Mesendoderm (in vitro differentiated cells): ENCODE measurements at regions not wholly inside any gene's neighbourhood (a gene's known extent, or its start where the extent isn't known, plus 50 kb on each side); places are given as distances from the start of the nearest gene placed in this dataset.

Experiments used
- DNase-seq: peaks from one replicate; pipeline ENCODE4 v3.0.0; 2013
- H2AK5ac ChIP-seq: 2 replicates; pipeline ENCODE4 v1.6.1; 2013; ENCODE audit warnings: low read length, inconsistent platforms
- H2BK120ac ChIP-seq: 2 replicates; pipeline ENCODE4 v1.6.1; 2013; ENCODE audit warnings: low read depth, mild to moderate bottlenecking, low read length, moderate library complexity, mixed read lengths
- H2BK15ac ChIP-seq: replicated peaks from 2 replicates; pipeline ENCODE4 v1.6.1; 2013; ENCODE audit warnings: low read depth, mild to moderate bottlenecking, moderate library complexity
- H2BK5ac ChIP-seq: 2 replicates; pipeline ENCODE4 v1.6.1; 2013; ENCODE audit warnings: low read length, inconsistent platforms
- H3K18ac ChIP-seq: 2 replicates; pipeline ENCODE4 v1.6.1; 2013; ENCODE audit warnings: mild to moderate bottlenecking, low read length, mixed read lengths
- H3K23ac ChIP-seq: one replicate; pipeline ENCODE4 v1.6.1; 2013; ENCODE audit warnings: low read length
- H3K27ac ChIP-seq: 2 replicates; pipeline ENCODE4 v1.5.1; 2013; ENCODE audit warnings: low read depth, mild to moderate bottlenecking, inconsistent platforms, low read length, moderate library complexity
- H3K27me3 ChIP-seq: 2 replicates; pipeline ENCODE4 v1.6.1; 2013; ENCODE audit warnings: low read length, control low read depth, mild to moderate bottlenecking, inconsistent platforms; ENCODE audit not compliant: insufficient read depth, poor library complexity
- H3K36me3 ChIP-seq: 2 replicates; pipeline ENCODE4 v1.6.1; 2013; ENCODE audit warnings: low read length, inconsistent platforms; ENCODE audit not compliant: control insufficient read depth, insufficient read depth
- H3K4ac ChIP-seq: one replicate; pipeline ENCODE4 v1.6.1; 2013; ENCODE audit warnings: low read depth, mild to moderate bottlenecking, low read length, moderate library complexity
- H3K4me1 ChIP-seq: 2 replicates; pipeline ENCODE4 v1.6.1; 2013; ENCODE audit warnings: low read depth, low read length, inconsistent platforms; ENCODE audit not compliant: control insufficient read depth
- H3K4me2 ChIP-seq: 2 replicates; pipeline ENCODE4 v1.6.1; 2013; ENCODE audit warnings: low read length
- H3K4me3 ChIP-seq: 2 replicates; pipeline ENCODE4 v1.5.1; 2013; ENCODE audit warnings: mild to moderate bottlenecking, low read length
- H3K56ac ChIP-seq: one replicate; pipeline ENCODE4 v1.6.1; 2013; ENCODE audit warnings: low read length
- H3K79me1 ChIP-seq: 2 replicates; pipeline ENCODE4 v1.6.1; 2013; ENCODE audit warnings: low read length, inconsistent platforms
- H3K79me2 ChIP-seq: 2 replicates; pipeline ENCODE4 v1.6.1; 2013; ENCODE audit warnings: mild to moderate bottlenecking, low read length; ENCODE audit not compliant: control insufficient read depth, insufficient read depth
- H3K9ac ChIP-seq: 2 replicates; pipeline ENCODE4 v1.6.1; 2013; ENCODE audit warnings: low read length, inconsistent platforms
- H4K5ac ChIP-seq: one replicate; pipeline ENCODE4 v1.6.1; 2013; ENCODE audit warnings: low read length
- H4K8ac ChIP-seq: one replicate; pipeline ENCODE4 v1.6.1; 2013; ENCODE audit warnings: low read depth, mild to moderate bottlenecking, control low read depth, low read length, moderate library complexity
- WGBS: extraction: QIAGEN DNeasy Blood & Tissue Kit; methylation state at CpG from one replicate; pipeline ENCODE4 v1.1.7; 2013; ENCODE audit warnings: low lambda C conversion rate, missing lambda C conversion rate; ENCODE audit not compliant: insufficient coverage; ENCODE audit errors: extremely low coverage; 5-methylcytosine and 5-hydroxymethylcytosine counted together

- Histone ChIP-seq H3K18ac (no peak overlapping the region), H3K4ac (no peak overlapping the region), H3K23ac (no peak overlapping the region), H3K27me3 (no peaks in the 10 kb centered on the region), H3K79me1 (no peaks in the 10 kb centered on the region), H3K79me2 (no peaks in the 10 kb centered on the region), H2BK15ac (no peak overlapping the region), H3K36me3 (no peaks in the 10 kb centered on the region), H2BK120ac (no peak overlapping the region), H3K56ac (no peak overlapping the region), H3K9ac (no peak overlapping the region), H3K4me2 (no peak overlapping the region), H2AK5ac (no peak overlapping the region), H3K4me3 (no peak overlapping the region), H4K5ac (no peak overlapping the region), H3K27ac (no peak overlapping the region), H3K4me1 (no peaks in the 10 kb centered on the region), H4K8ac (no peak overlapping the region), H2BK5ac (no peak overlapping the region)
- WGBS = no CpG with 5 or more reads among the region's 2 CpGs
- DNase-seq = no peak
These were observed 149.5 kb downstream of the CCNG2 start for GRCh38 chr4:77306496-77306895.

GRCh38 chr4:77308843-77309242 lies 151.8 kb downstream of the CCNG2 start:
- no peak overlapping the region for H3K4me2 ChIP-seq
- no peaks in the 10 kb centered on the region for H3K36me3 ChIP-seq
- no peaks in the 10 kb centered on the region for H3K79me1 ChIP-seq
- no peak overlapping the region for H2BK120ac ChIP-seq
- H3K79me2 ChIP-seq = no peaks in the 10 kb centered on the region
- no peak overlapping the region for H2BK15ac ChIP-seq
- no peak overlapping the region for H4K8ac ChIP-seq
- H3K18ac ChIP-seq = no peak overlapping the region
- H3K4me3 ChIP-seq = no peak overlapping the region
- H3K23ac ChIP-seq = no peak overlapping the region
- no peak overlapping the region for H3K56ac ChIP-seq
- H2AK5ac ChIP-seq = no peak overlapping the region
- no peak overlapping the region for H3K27ac ChIP-seq
- no peak overlapping the region for H3K9ac ChIP-seq
- no peak overlapping the region for H4K5ac ChIP-seq
- DNase-seq = peak; percentile 76
- no CpG with 5 or more reads among the region's 1 CpG for WGBS
- no peak overlapping the region for H3K4ac ChIP-seq
- H2BK5ac ChIP-seq = no peak overlapping the region
- no peaks in the 10 kb centered on the region for H3K4me1 ChIP-seq
- H3K27me3 ChIP-seq = no peaks in the 10 kb centered on the region

- no peak overlapping the region for H3K27ac ChIP-seq
- H3K23ac ChIP-seq = no peak overlapping the region
- H4K5ac ChIP-seq = no peak overlapping the region
- no peaks in the 10 kb centered on the region for H3K4me1 ChIP-seq
- no peak overlapping the region for H3K18ac ChIP-seq
- no peak overlapping the region for H2BK120ac ChIP-seq
- H3K79me1 ChIP-seq = no peaks in the 10 kb centered on the region
- no peak overlapping the region for H3K4me2 ChIP-seq
- H3K4ac ChIP-seq = no peak overlapping the region
- no peaks in the 10 kb centered on the region for H3K27me3 ChIP-seq
- H2BK5ac ChIP-seq = no peak overlapping the region
- WGBS = no CpG with 5 or more reads among the region's 2 CpGs
- H2BK15ac ChIP-seq = no peak overlapping the region
- no peak for DNase-seq
- no peak overlapping the region for H3K4me3 ChIP-seq
- H2AK5ac ChIP-seq = no peak overlapping the region
- H4K8ac ChIP-seq = no peak overlapping the region
- no peak overlapping the region for H3K9ac ChIP-seq
- H3K36me3 ChIP-seq = no peaks in the 10 kb centered on the region
- no peak overlapping the region for H3K56ac ChIP-seq
- H3K79me2 ChIP-seq = no peaks in the 10 kb centered on the region
These were observed 152.5 kb downstream of the CCNG2 start for GRCh38 chr4:77309496-77309895.

- Histone ChIP-seq H3K79me2 (no peaks in the 10 kb centered on the region), H3K4me2 (no peak overlapping the region), H2AK5ac (no peak overlapping the region), H3K9ac (no peak overlapping the region), H3K18ac (no peak overlapping the region), H2BK120ac (no peak overlapping the region), H3K79me1 (no peaks in the 10 kb centered on the region), H2BK15ac (no peak overlapping the region), H4K5ac (no peak overlapping the region), H3K23ac (no peak overlapping the region), H3K36me3 (no peaks in the 10 kb centered on the region), H3K4ac (no peak overlapping the region), H3K4me1 (no peaks in the 10 kb centered on the region), H3K4me3 (no peak overlapping the region), H3K56ac (no peak overlapping the region), H4K8ac (no peak overlapping the region), H3K27me3 (no peaks in the 10 kb centered on the region), H3K27ac (no peak overlapping the region), H2BK5ac (no peak overlapping the region)
- DNase-seq = peak; percentile 26
- no CpG with 5 or more reads among the region's 3 CpGs for WGBS
These were observed 153.9 kb downstream of the CCNG2 start for GRCh38 chr4:77310931-77311330.

- H3K4me3 ChIP-seq = no peak overlapping the region
- no peak overlapping the region for H4K5ac ChIP-seq
- no peaks in the 10 kb centered on the region for H3K79me2 ChIP-seq
- no peaks in the 10 kb centered on the region for H3K36me3 ChIP-seq
- H3K23ac ChIP-seq = no peak overlapping the region
- H2AK5ac ChIP-seq = no peak overlapping the region
- H2BK120ac ChIP-seq = no peak overlapping the region
- no peak overlapping the region for H2BK15ac ChIP-seq
- no peak overlapping the region for H3K27ac ChIP-seq
- H3K79me1 ChIP-seq = no peaks in the 10 kb centered on the region
- H3K18ac ChIP-seq = no peak overlapping the region
- H4K8ac ChIP-seq = no peak overlapping the region
- no peak overlapping the region for H3K4ac ChIP-seq
- no peak overlapping the region for H2BK5ac ChIP-seq
- DNase-seq = no peak
- H3K4me2 ChIP-seq = no peak overlapping the region
- H3K27me3 ChIP-seq = no peaks in the 10 kb centered on the region
- H3K4me1 ChIP-seq = no peaks in the 10 kb centered on the region
- WGBS = no CpG with 5 or more reads among the region's 4 CpGs
- no peak overlapping the region for H3K9ac ChIP-seq
- H3K56ac ChIP-seq = no peak overlapping the region
These were observed 157.7 kb downstream of the CCNG2 start for GRCh38 chr4:77314697-77315096.

GRCh38 chr4:77327151-77327550 lies 170.1 kb downstream of the CCNG2 start:
- Histone ChIP-seq H3K27me3 (no peaks in the 10 kb centered on the region), H2AK5ac (no peak overlapping the region), H4K8ac (no peak overlapping the region), H3K79me1 (no peaks in the 10 kb centered on the region), H3K79me2 (no peaks in the 10 kb centered on the region), H3K18ac (no peak overlapping the region), H3K36me3 (no peaks in the 10 kb centered on the region), H2BK5ac (no peak overlapping the region), H2BK15ac (no peak overlapping the region), H3K56ac (no peak overlapping the region), H3K4ac (no peak overlapping the region), H3K23ac (no peak overlapping the region), H3K4me1 (no peaks in the 10 kb centered on the region), H3K4me3 (no peak overlapping the region), H3K27ac (no peak overlapping the region), H3K9ac (no peak overlapping the region), H3K4me2 (no peak overlapping the region), H2BK120ac (no peak overlapping the region), H4K5ac (no peak overlapping the region)
- DNase-seq = no peak
- no CpG with 5 or more reads among the region's 6 CpGs for WGBS
